Upper lobe of left lung (tissue), 4 donors: ENCODE measurements at regions not wholly inside any gene's neighbourhood (a gene's known extent, or its start where the extent isn't known, plus 50 kb on each side); places are given as distances from the start of the nearest gene placed in this dataset.

Source experiments
- POLR2AphosphoS5 ChIP-seq, 2 donors: sonication (generic); formaldehyde crosslinking; IDR thresholded peaks; one replicate each; pipeline ENCODE4 v1.5.1; 2017; ENCODE audit warnings: antibody characterized with exemption in 2 of 2
- TF ChIP-seq, protein P1 (sequence below), 6 experiments: fragments of 450-650 bp in 4 of 6; fragments of 200-600 bp in 2 of 6; sonication (generic) in 2 of 6; IDR thresholded peaks; one replicate each; pipeline ENCODE4 v1.5.1; 2016 to 2019; ENCODE audit warnings: antibody characterized with exemption in 6 of 6

DNA sequence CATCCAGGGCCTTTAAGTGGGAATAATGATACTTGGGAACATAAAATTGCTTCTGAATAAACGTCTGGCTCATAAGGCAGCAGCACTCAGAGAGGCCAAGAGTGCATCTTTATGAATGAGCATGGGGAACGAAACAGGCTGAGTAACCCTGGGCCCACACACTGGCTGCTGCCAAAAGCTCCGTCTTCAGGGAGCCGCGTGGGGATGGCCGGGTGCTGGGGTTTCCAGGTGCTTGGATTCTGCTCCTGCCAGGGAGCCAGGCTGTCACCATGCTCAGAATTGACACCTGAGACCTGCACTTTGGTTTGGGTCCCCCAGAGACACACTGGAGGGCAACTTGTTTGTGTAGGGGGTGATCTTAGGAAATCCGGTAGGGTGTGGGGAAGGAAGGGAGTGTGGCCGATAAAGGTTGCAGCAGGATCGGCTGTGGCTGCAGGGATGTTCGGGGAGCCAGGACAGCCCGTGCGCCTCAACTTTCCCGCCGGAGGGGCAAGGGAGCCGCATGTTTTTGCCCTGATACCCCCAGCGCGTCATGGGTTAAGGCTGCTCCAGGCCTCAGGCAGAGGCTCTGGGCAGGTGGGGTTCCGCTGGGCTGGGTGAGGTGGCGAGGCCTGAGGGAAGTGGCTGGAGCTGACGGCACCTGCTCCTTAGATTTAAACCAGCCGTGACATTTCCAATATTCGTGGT lies 101.8 kb downstream of the YTHDF1 start:
- TF ChIP-seq, protein P1, sequence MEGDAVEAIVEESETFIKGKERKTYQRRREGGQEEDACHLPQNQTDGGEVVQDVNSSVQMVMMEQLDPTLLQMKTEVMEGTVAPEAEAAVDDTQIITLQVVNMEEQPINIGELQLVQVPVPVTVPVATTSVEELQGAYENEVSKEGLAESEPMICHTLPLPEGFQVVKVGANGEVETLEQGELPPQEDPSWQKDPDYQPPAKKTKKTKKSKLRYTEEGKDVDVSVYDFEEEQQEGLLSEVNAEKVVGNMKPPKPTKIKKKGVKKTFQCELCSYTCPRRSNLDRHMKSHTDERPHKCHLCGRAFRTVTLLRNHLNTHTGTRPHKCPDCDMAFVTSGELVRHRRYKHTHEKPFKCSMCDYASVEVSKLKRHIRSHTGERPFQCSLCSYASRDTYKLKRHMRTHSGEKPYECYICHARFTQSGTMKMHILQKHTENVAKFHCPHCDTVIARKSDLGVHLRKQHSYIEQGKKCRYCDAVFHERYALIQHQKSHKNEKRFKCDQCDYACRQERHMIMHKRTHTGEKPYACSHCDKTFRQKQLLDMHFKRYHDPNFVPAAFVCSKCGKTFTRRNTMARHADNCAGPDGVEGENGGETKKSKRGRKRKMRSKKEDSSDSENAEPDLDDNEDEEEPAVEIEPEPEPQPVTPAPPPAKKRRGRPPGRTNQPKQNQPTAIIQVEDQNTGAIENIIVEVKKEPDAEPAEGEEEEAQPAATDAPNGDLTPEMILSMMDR (IDR thresholded peaks at IDR 0.05), result no peak
- TF ChIP-seq POLR2AphosphoS5 (IDR thresholded peaks at IDR 0.05), result no peak
